HG03378 (cell line): ENCODE measurements at regions not wholly inside any gene's neighbourhood (a gene's known extent, or its start where the extent isn't known, plus 50 kb on each side); places are given as distances from the start of the nearest gene placed in this dataset.
"Not testable (repeated sequence)": the region's sequence is repeated elsewhere in the genome, so short reads cannot be mapped to it uniquely, and the experiment has no call there.

Source experiments
- ATAC-seq: cut with Tn5 transposase; IDR thresholded peaks from one replicate; pipeline ENCODE4 v1.9.1; 2021; ENCODE audit warnings: mild to moderate bottlenecking, moderate library complexity; ENCODE audit not compliant: unreplicated experiment

DNA sequence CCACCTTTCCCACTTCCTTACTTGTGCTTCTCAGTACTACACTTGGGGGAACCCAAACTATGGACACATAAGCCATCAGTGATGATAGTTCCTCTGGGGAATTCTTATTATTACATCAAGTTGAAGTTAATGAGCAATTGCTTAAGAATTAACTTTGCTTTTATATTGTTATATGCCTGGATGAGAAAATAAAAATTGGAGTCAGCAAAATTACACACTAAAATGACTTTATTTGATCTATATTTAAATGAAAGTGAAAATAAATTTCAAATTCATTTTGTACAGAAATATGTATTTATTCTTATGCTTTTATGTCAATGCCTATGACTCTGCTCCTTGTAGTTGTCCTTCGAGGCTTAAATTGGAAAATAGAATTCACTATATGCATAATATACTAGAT lies 149.4 kb upstream of the KCND2 start:
- no peak for ATAC-seq

DNA sequence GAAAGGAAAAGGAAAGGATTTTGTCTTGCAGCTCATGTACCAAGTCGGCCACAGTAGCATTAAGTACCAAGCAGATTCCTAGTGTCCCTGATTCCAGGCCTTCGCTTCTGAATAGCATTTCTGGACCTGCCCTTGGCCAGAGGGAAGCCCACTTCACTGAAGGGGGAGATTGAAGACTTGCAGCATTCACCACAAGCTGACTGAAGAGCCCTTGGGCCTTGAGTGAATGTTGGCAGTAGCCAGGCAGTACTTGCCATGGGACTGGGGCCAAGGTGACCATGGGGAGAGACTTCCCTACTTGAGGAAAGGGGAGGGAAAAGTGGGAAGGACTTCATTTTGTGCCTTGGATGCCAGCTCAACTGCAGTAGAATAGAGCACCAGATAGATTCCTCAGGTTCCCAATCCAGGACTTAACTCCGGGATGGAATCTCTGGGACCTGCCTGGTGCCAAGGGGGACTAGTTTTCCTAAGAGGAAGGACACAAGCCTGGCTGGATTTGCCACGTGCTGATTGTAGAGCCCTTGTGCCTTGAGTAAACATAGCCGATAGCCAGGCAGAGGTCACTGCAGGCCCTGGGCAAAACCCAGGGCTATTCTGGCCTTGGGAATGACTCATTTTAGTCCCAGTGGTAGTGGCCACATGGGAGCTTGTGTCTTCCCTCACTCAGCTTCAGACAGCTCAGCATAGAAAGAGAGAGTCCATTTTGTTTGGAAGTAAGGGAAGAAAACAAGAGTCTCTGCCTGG lies 141.7 kb upstream of the KCND2 start:
- no peak for ATAC-seq

GRCh38 chr7:120138497-120138896 lies 134.5 kb upstream of the KCND2 start:
- no peak for ATAC-seq

DNA sequence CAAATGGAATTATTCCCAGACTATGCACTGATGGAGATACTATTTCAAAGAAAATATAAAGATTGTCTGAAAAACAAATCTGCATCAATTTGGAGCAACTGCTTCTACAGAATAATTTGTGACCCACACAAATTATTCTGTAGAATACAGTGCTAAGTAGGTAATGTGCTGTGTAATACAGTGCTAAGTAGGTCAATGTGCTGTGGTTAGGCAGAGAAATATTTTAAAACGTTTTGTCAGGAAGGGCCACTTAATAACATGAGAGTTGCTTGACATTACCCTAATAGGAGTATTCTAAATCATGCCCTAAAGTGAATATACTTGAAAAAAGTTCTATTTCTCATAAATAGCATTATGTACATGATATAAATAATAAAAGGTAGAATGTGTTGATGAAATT lies 116.5 kb upstream of the KCND2 start:
- ATAC-seq, result no peak

GRCh38 chr7:120160166-120160565 lies 112.8 kb upstream of the KCND2 start:
- ATAC-seq, result no peak

- ATAC-seq, result no peak
Observed at GRCh38 chr7:120163449-120163848, 109.5 kb upstream of the KCND2 start.

GRCh38 chr7:120165227-120165626 lies 107.7 kb upstream of the KCND2 start:
- ATAC-seq, result no peak

GRCh38 chr7:120168066-120168465 lies 104.9 kb upstream of the KCND2 start:
- ATAC-seq, result no peak

DNA sequence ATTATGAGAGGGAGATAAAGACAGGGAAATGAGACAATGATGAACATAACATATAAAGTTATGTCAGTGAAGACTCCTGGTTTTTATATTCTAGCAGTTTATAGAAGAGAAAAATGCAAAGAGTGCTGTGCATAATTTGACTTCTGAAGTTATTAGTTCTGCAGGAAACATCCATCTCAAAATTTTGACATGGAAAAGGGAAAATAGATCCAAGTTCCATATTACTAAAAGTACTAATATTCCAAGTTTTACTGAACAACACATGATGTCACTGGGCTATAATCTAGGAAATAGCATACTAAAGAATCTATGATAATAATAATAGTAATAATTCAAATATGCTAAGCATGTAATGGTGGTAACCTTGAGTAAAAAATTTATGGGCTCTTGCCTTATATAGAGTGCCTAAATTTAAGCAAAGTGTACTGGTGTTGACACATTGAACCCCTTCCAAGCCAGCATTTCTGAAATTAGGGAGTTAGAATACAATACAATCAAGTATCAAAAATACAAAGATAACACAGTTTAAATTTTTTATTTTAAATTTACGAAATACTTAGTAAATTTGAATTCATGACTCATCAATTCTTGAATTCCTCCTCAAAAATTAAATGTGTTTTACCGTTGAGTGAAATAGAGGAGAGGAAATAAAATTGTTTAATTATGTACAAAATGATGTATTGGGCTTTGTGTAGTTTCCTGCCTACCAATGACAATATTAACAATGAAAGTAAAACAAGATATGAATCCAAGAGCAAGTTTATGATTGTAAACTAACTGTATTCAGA lies 102.8 kb upstream of the KCND2 start:
- no peak for ATAC-seq

DNA sequence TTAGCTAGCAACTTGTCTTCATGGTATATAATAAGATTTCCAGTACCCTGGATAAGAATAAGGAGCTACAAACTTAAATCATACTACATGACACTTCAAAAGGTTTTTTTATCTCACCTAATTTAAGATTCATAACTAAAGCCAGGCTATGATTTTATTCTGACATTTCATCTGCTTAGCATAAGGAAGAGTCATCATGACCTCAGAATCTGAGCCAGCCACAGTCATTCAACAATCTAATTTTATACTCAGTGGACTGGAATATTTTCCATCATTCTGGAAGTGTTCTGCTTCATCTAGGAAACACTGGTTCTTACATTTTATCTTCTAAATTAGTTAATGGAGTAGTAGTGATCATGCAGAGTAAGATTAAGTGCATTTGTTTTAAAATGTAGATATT lies 102.1 kb upstream of the KCND2 start:
- no peak for ATAC-seq

GRCh38 chr7:120171406-120171805 lies 101.6 kb upstream of the KCND2 start:
- no peak for ATAC-seq

DNA sequence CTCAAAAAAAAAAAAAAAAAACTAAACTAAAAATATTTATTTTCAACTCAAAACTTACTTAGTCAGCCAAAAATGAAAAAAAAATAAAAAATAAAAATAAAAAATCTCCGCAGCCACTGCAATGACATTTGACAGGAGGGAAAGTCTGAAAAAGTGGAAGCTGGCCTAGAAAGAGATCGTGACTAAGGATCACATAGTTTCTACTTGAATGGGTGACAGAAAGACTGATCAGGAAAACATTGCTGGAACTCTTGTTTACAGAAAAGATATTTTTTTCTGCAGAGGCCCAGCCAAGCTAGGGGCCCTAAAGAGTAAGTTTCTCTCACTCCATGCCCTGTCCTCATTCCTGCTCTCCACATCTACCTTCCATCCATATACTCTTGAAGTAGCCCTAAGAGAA lies 92.8 kb upstream of the KCND2 start:
- ATAC-seq, result no peak

- no peak for ATAC-seq
Observed at GRCh38 chr7:120181499-120181898, 91.5 kb upstream of the KCND2 start.

- no peak for ATAC-seq
Observed at GRCh38 chr7:120184866-120185265, 88.1 kb upstream of the KCND2 start.

GRCh38 chr7:120185940-120186682 lies 86.9 kb upstream of the KCND2 start:
- no peak for ATAC-seq

DNA sequence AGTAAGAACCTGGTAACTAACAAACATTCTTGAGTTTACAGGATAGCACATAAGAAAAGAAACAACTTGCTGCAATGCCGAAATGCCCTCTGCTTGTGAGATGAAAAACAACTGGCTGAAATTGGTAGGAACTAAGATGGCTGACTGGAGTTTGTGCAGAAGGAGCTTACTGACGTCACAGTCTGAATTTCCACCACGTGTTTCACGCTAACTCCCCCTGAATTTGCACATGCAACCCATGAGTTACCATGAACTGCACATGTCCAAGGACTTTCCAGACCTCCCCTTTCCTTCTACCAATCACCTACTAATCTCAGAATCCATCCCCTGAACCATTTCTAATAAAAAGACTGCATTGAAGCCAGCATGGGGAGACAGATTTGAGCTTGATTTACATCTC lies 86.3 kb upstream of the KCND2 start:
- ATAC-seq, result no peak

DNA sequence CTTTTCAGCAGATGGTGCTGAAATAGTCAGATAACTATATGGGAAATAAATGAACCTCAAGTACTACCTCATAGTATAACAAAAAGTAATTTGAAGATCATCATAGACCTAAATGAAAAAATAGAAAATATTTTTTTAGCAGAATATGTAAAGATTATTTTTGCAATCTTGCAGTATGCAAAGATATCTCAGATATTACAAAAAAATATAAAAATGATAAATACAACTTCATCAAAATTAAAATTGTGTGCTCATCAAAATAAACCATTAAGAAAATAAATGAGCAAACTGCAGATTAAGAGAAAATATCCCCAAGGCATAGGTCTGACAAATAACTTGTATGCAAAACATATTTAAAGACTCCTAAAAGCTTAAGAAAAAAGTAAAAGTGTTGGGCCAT lies 83.4 kb upstream of the KCND2 start:
- no peak for ATAC-seq

GRCh38 chr7:120190109-120190508 lies 82.9 kb upstream of the KCND2 start:
- no peak for ATAC-seq

DNA sequence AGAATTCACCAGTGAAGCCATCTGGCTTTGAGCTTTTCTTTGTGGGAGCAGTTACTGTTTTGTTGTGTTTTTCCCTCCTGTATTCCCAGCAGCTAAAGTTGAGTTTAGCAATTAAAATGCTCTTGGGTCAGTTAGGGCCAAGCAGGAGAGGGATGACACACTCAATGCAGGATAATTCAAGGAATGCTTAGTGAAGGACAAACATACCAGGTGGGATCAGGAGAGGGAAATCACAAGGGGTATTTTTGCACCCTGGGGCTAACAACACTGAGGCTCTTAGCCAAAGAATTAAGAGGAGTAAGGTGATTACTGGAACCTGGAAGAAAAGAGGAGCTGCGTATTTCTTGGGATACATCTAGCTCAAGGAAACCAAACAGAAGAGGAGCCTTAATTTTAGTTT lies 82.4 kb upstream of the KCND2 start:
- ATAC-seq, result no peak

DNA sequence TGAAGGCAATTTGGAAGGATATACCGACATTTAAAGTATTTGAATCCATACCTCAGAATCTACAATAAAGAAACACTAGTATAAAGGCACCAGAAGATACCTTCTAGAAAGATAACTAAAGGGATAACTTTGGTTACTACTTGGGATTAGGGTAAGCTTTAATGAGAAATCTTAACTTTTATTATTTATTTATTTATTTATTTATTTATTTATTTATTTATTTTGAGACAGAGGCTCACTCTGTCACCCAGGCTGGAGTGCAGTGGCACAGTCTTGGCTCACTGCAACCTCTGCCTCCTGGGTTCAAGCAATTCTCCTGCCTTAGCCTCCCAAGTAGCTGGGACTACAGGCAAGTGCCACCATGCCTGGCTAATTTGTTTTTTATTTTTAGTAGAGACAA lies 81.6 kb upstream of the KCND2 start:
- not testable (repeated sequence) for ATAC-seq

GRCh38 chr7:120201290-120201689 lies 71.7 kb upstream of the KCND2 start:
- no peak for ATAC-seq

GRCh38 chr7:120205101-120205500 lies 67.9 kb upstream of the KCND2 start:
- no peak for ATAC-seq
